Naive thymus-derived CD4-positive, alpha-beta T cell (primary cell): ENCODE measurements at regions not wholly inside any gene's neighbourhood (a gene's known extent, or its start where the extent isn't known, plus 50 kb on each side); places are given as distances from the start of the nearest gene placed in this dataset.

ENCODE experiments used
- ATAC-seq: fragments of 150-1000 bp; cut with Tn5 transposase; 2 replicates; pipeline ENCODE4 v1.10.0; 2021; ENCODE audit warnings: mild to moderate bottlenecking, moderate library complexity
- CTCF ChIA-PET: fragments of 350-600 bp; sonication (Branson Sonifier 250); formaldehyde crosslinking; loops from one replicate; lab custom pipeline; 2021; ENCODE audit warnings: antibody characterized with exemption; lab: Charles Lee
- POLR2A ChIA-PET: fragments of 350-600 bp; sonication (Branson Sonifier 250); formaldehyde crosslinking; loops from one replicate; lab custom pipeline; 2021; ENCODE audit warnings: antibody characterized with exemption, inconsistent platforms; lab: Charles Lee
- DNase-seq, 9 donors: peaks; one replicate each; pipeline versions ENCODE4 v3.0.0 to v3.0.0-alpha.2; 2020 to 2022; ENCODE audit warnings: mixed read lengths in 1 of 9
- H3K27ac ChIP-seq: one replicate; pipeline ENCODE4 v1.7.0; 2013; ENCODE audit warnings: mild to moderate bottlenecking, low read depth, low read length, moderate library complexity
- H3K27me3 ChIP-seq, 2 donors: one replicate each; pipeline ENCODE4 v1.7.0; 2013; ENCODE audit warnings: low read length in 2 of 2, mild to moderate bottlenecking in 2 of 2, moderate library complexity in 2 of 2; ENCODE audit not compliant: control insufficient read depth in 2 of 2, insufficient read depth in 2 of 2
- H3K36me3 ChIP-seq, 3 experiments: 1 replicate in 2 of 3; 2 replicates in 1 of 3; pipeline ENCODE4 v1.7.0; 2013; ENCODE audit warnings: low read length in 3 of 3, mild to moderate bottlenecking in 3 of 3, moderate library complexity in 1 of 3; ENCODE audit not compliant: insufficient read depth in 3 of 3, control insufficient read depth in 2 of 3
- H3K4me1 ChIP-seq, 2 donors: one replicate each; pipeline ENCODE4 v1.7.0; 2013; ENCODE audit warnings: low read length in 2 of 2, mild to moderate bottlenecking in 2 of 2, moderate library complexity in 1 of 2; ENCODE audit not compliant: control insufficient read depth in 2 of 2, insufficient read depth in 2 of 2
- H3K4me3 ChIP-seq: 2 replicates; pipeline ENCODE4 v1.7.0; 2013; ENCODE audit warnings: mild to moderate bottlenecking, low read length
- H3K9me3 ChIP-seq, 3 experiments: 1 replicate in 2 of 3; 2 replicates in 1 of 3; pipeline ENCODE4 v1.7.0; 2013; ENCODE audit warnings: low read length in 3 of 3; ENCODE audit not compliant: control insufficient read depth in 2 of 3
- H3K27ac Mint-ChIP-seq, 9 donors: one replicate each; pipeline ENCODE4 v1.8.0; 2020 to 2022; ENCODE audit warnings: mixed read lengths in 9 of 9, mild to moderate bottlenecking in 8 of 9, moderate library complexity in 5 of 9, inconsistent platforms in 2 of 9
- H3K27me3 Mint-ChIP-seq, 5 donors: one replicate each; pipeline ENCODE4 v1.8.0; 2021 to 2022; ENCODE audit warnings: mixed read lengths in 5 of 5, mild to moderate bottlenecking in 1 of 5
- H3K36me3 Mint-ChIP-seq, 5 donors: one replicate each; pipeline ENCODE4 v1.8.0; 2020 to 2022; ENCODE audit warnings: mixed read lengths in 5 of 5, mild to moderate bottlenecking in 3 of 5, inconsistent platforms in 1 of 5
- H3K4me1 Mint-ChIP-seq, 7 donors: one replicate each; pipeline ENCODE4 v1.8.0; 2020 to 2022; ENCODE audit warnings: mixed read lengths in 7 of 7, mild to moderate bottlenecking in 3 of 7, inconsistent platforms in 1 of 7
- H3K4me3 Mint-ChIP-seq, 10 donors: one replicate each; pipeline ENCODE4 v1.8.0; 2020 to 2022; ENCODE audit warnings: mild to moderate bottlenecking in 10 of 10, mixed read lengths in 10 of 10, moderate library complexity in 6 of 10, inconsistent platforms in 2 of 10
- H3K9me3 Mint-ChIP-seq, 11 donors: one replicate each; pipeline ENCODE4 v1.8.0; 2020 to 2022; ENCODE audit warnings: mixed read lengths in 11 of 11, mild to moderate bottlenecking in 4 of 11, inconsistent platforms in 1 of 11, moderate library complexity in 1 of 11
- intact Hi-C, 2 donors: fragments of 100-400 bp; cut with micrococcal nuclease; formaldehyde crosslinking; loops; one replicate each; pipeline ENCODE4 v1.15.1; 2023

DNA sequence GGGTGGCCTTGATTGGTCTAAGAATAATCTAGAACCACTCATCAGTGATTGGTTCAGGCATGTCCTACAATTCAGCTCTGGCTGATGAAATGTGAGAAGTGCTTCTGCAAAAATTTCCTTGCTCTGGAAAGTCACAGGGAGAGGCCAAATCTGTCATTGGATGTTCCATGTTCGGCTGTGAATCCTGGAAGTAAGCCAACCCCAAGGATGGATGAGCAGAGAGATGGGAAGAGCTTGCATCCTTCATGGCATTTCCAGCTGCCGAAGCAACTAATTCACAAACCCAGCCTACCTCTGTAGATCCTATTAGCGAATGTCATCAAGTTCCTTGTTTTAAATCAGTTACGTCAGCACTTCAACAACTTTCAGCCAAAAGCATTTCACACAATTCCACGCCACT is 187.2 kb upstream of the SOX4 start:
- peaks cover 0 to 13% (median 9%) of the 10 kb centered on the region in 5 donors for H3K27me3 Mint-ChIP-seq
- peaks cover 0 to 2% of the 10 kb centered on the region in 2 donors for H3K27me3 ChIP-seq
- H3K36me3 ChIP-seq: no peaks in the 10 kb centered on the region
- ChIA-PET CTCF (no interaction called here), POLR2A (no interaction called here)
- no peak for ATAC-seq
- H3K4me1 ChIP-seq: no peaks in the 10 kb centered on the region
- H3K4me1 Mint-ChIP-seq: peaks cover 0 to 8% (median 0%) of the 10 kb centered on the region in 7 donors
- H3K4me3 Mint-ChIP-seq: no peak overlapping the region
- no peak overlapping the region for H3K27ac ChIP-seq
- no peak overlapping the region for H3K4me3 ChIP-seq
- no peaks in the 10 kb centered on the region for H3K36me3 Mint-ChIP-seq
- H3K9me3 Mint-ChIP-seq: peaks cover 3 to 14% (median 5%) of the 10 kb centered on the region in 11 donors
- intact Hi-C loops: no loop called here
- no peak overlapping the region for H3K27ac Mint-ChIP-seq
- no peaks in the 10 kb centered on the region for H3K9me3 ChIP-seq
- DNase-seq: no peak

DNA sequence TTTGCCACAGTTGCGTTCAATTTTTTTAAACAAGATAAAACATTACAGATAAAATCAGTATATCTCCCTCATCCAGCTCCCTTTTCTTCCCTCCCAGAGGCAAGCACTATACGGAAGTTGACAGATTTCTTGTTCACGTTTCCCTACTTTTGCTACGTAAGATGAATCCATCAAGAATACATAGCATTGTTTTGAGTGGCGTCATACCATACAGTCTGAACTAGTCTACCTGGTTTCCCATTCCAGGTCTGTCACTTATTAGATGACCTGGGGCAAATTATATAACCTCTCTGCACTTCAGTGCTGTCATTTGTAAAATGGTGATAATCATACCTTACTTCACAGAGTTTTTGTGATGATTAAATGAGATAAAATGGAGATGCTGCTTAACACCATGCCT is 184.3 kb upstream of the SOX4 start:
- H3K9me3 ChIP-seq: no peaks in the 10 kb centered on the region
- H3K27me3 Mint-ChIP-seq: peaks cover 0 to 17% (median 9%) of the 10 kb centered on the region in 5 donors
- ChIA-PET CTCF (no interaction called here), POLR2A (no interaction called here)
- no peak overlapping the region for H3K27ac ChIP-seq
- no peak overlapping the region for H3K4me3 Mint-ChIP-seq
- no peak overlapping the region for H3K4me3 ChIP-seq
- H3K27ac Mint-ChIP-seq: no peak overlapping the region
- DNase-seq: no peak
- H3K4me1 Mint-ChIP-seq: no peaks in the 10 kb centered on the region
- H3K36me3 Mint-ChIP-seq: no peaks in the 10 kb centered on the region
- H3K9me3 Mint-ChIP-seq: peaks cover 3 to 20% (median 6%) of the 10 kb centered on the region in 11 donors
- no peaks in the 10 kb centered on the region for H3K27me3 ChIP-seq
- intact Hi-C loops: no loop called here
- ATAC-seq: no peak
- no peaks in the 10 kb centered on the region for H3K4me1 ChIP-seq
- no peaks in the 10 kb centered on the region for H3K36me3 ChIP-seq

DNA sequence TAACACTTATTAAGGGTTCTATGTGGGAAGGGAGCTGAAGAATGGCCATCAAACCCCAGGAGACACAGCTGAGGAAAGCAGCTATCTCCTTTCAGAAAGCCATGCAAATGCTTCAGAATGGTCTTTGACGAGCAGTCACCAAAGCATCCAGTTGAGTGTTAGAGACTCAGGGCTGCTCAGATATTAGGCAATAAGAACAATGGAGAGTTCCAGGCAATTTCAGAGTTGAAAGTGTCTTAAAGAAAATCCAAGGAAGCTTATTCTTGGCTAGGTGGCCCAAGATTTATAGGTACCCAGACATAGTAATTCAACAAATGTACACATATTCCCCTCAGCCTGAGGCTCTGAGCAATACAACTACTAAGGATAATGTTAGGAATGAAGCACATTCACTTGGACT is 180.1 kb upstream of the SOX4 start:
- Mint-ChIP-seq H3K4me3 (no peak overlapping the region), H3K9me3 (peaks cover 0 to 20% (median 2%) of the 10 kb centered on the region in 11 donors), H3K4me1 (no peaks in the 10 kb centered on the region), H3K27me3 (peaks cover 0 to 5% (median 0%) of the 10 kb centered on the region in 5 donors), H3K36me3 (no peaks in the 10 kb centered on the region), H3K27ac (peak overlapping the region in 1 of 9 donors; percentile 14)
- no peak overlapping the region for H3K27ac ChIP-seq
- ChIA-PET CTCF (no interaction called here), POLR2A (no interaction called here)
- H3K9me3 ChIP-seq: no peaks in the 10 kb centered on the region
- H3K36me3 ChIP-seq: no peaks in the 10 kb centered on the region
- no peak for DNase-seq
- intact Hi-C loops: no loop called here
- no peak for ATAC-seq
- H3K27me3 ChIP-seq: no peaks in the 10 kb centered on the region
- H3K4me3 ChIP-seq: no peak overlapping the region
- no peaks in the 10 kb centered on the region for H3K4me1 ChIP-seq

DNA sequence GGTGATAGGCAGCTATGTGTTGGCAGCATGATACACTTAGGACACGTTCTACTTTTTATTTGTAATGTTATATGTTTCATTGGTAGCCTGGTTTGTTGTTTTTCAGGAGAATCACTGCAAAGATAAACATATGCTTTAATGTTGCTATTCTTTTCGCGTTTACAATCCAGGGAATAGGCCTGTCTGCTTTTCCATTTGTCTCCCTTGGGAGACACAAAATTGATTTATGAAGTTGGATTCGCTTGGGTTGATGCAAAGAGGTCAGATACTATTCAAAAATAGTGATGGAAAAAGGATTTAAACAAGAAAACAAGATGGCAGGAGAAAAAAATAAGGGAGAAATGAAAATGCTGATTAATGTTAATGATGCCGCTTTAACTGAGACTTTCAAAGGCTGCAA is 179.5 kb upstream of the SOX4 start:
- no peak for DNase-seq
- Histone ChIP-seq H3K27me3 (no peaks in the 10 kb centered on the region), H3K4me3 (no peak overlapping the region), H3K9me3 (no peaks in the 10 kb centered on the region), H3K36me3 (no peaks in the 10 kb centered on the region), H3K27ac (no peak overlapping the region), H3K4me1 (no peaks in the 10 kb centered on the region)
- H3K9me3 Mint-ChIP-seq: peaks cover 0 to 20% (median 2%) of the 10 kb centered on the region in 11 donors
- POLR2A ChIA-PET: no interaction called here
- no peaks in the 10 kb centered on the region for H3K36me3 Mint-ChIP-seq
- H3K4me3 Mint-ChIP-seq: no peak overlapping the region
- peaks cover 0 to 5% (median 0%) of the 10 kb centered on the region in 5 donors for H3K27me3 Mint-ChIP-seq
- ATAC-seq: no peak
- no peak overlapping the region for H3K27ac Mint-ChIP-seq
- CTCF ChIA-PET: no interaction called here
- intact Hi-C loops: no loop called here
- H3K4me1 Mint-ChIP-seq: no peaks in the 10 kb centered on the region

DNA sequence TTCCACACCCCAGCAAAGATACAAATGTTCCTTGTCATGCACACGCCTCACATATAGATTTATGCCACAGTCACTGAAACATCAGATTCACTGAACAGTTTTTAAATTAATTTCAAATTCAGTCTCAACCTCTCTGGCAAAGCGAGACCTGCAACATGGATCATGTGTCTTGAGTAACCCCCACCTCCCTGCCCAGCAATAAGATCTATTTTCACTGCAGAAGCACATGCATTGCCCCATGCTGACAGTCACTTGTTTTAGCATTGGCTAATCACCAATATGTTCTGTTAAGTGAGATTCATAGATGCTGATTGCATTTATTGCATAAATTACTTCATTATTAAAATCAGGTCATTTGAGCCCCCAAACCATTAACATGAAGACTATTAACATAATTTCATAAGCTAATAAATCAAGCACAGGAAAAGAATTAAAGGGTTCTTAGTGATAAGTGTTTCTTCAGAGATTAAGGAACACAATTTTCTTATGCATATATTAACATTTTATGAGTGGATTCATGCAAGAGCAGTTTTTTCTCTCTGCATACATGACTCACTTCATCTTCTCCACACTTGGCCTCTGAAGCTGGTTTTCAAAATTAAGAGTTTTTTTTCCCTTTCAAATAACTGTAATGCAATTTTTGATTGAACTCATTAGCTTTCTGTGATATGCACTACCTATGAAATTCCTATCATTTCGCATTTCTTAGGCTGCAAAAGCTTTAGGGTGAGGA is 173.2 kb upstream of the SOX4 start:
- H3K27me3 Mint-ChIP-seq: peaks cover 0 to 9% (median 5%) of the 10 kb centered on the region in 5 donors
- Histone ChIP-seq H3K4me3 (no peak overlapping the region), H3K9me3 (no peaks in the 10 kb centered on the region), H3K36me3 (no peaks in the 10 kb centered on the region), H3K27ac (no peak overlapping the region), H3K4me1 (no peaks in the 10 kb centered on the region), H3K27me3 (no peaks in the 10 kb centered on the region)
- ATAC-seq: no peak
- no peaks in the 10 kb centered on the region for H3K4me1 Mint-ChIP-seq
- no peaks in the 10 kb centered on the region for H3K36me3 Mint-ChIP-seq
- POLR2A ChIA-PET: no interaction called here
- H3K4me3 Mint-ChIP-seq: no peak overlapping the region
- intact Hi-C loops: no loop called here
- no peak overlapping the region for H3K27ac Mint-ChIP-seq
- H3K9me3 Mint-ChIP-seq: peaks cover 0 to 4% (median 0%) of the 10 kb centered on the region in 11 donors
- CTCF ChIA-PET: no interaction called here
- DNase-seq: no peak

DNA sequence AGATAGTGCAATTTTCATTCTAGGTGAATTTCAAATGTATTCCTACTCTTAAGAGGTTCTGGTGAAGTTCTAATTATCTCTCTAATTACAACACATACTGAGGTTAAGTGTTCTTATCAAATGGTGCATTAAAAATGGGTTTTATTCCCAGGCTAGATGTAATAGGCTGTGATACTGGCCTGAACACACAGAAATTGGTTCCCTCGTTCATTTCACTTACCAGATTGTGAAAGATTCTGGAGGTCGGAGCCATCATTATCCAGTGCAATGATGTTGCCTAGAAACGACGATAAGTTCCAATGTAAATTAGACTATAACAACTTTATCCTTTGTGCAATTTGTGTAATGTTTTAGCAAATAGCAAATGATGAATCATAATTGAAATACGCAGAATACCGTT is 172.6 kb upstream of the SOX4 start:
- CTCF ChIA-PET: no interaction called here
- POLR2A ChIA-PET: no interaction called here

More for the DNA sequence above, 172.6 kb upstream of the SOX4 start:
- H3K27me3 ChIP-seq: no peaks in the 10 kb centered on the region
- ATAC-seq (no peak), DNase-seq (no peak)
- H3K9me3 ChIP-seq: no peaks in the 10 kb centered on the region
- Mint-ChIP-seq H3K27me3 (peaks cover 0 to 9% (median 5%) of the 10 kb centered on the region in 5 donors), H3K4me3 (no peak overlapping the region), H3K4me1 (no peaks in the 10 kb centered on the region), H3K9me3 (peaks cover 0 to 9% (median 0%) of the 10 kb centered on the region in 11 donors), H3K36me3 (no peaks in the 10 kb centered on the region), H3K27ac (no peak overlapping the region)
- H3K27ac ChIP-seq: no peak overlapping the region
- H3K4me1 ChIP-seq: no peaks in the 10 kb centered on the region
- intact Hi-C loops: no loop called here
- no peaks in the 10 kb centered on the region for H3K36me3 ChIP-seq
- no peak overlapping the region for H3K4me3 ChIP-seq
